ENCODE measurements at regions not wholly inside any gene's neighbourhood (a gene's known extent, or its start where the extent isn't known, plus 50 kb on each side); places are given as distances from the start of the nearest gene placed in this dataset.

- TF ChIP-seq TAF1 (IDR thresholded peaks at IDR 0.05; ENCODE audit: low read depth), result no peak
- no peak for TF ChIP-seq EP300 (IDR thresholded peaks at IDR 0.05; ENCODE audit: borderline replicate concordance)
- TF ChIP-seq CEBPB (IDR thresholded peaks at IDR 0.05), result no peak
- TF ChIP-seq RAD21 (IDR thresholded peaks at IDR 0.05; ENCODE audit: low read depth), result no peak; the same call in 1 of the 2 replicates
- TF ChIP-seq MAX (IDR thresholded peaks at IDR 0.05), result peak; percentile 63
- 0 out of 2 replicates have a peak, but pooled peaks have one; percentile 49 for TF ChIP-seq TCF12 (IDR thresholded peaks at IDR 0.05; ENCODE audit: low read depth)
- TF ChIP-seq USF1 (IDR thresholded peaks at IDR 0.05), result no peak
- TF ChIP-seq YY1 (IDR thresholded peaks at IDR 0.05; ENCODE audit: low read depth), result no peak
- TF ChIP-seq ZBTB7A (IDR thresholded peaks at IDR 0.05; ENCODE audit: low read depth), result no peak
- TF ChIP-seq FOXM1 (IDR thresholded peaks at IDR 0.05; ENCODE audit: borderline replicate concordance, low read depth), result no peak
- TF ChIP-seq TEAD4 (IDR thresholded peaks at IDR 0.05), result no peak
- TF ChIP-seq, protein P1, sequence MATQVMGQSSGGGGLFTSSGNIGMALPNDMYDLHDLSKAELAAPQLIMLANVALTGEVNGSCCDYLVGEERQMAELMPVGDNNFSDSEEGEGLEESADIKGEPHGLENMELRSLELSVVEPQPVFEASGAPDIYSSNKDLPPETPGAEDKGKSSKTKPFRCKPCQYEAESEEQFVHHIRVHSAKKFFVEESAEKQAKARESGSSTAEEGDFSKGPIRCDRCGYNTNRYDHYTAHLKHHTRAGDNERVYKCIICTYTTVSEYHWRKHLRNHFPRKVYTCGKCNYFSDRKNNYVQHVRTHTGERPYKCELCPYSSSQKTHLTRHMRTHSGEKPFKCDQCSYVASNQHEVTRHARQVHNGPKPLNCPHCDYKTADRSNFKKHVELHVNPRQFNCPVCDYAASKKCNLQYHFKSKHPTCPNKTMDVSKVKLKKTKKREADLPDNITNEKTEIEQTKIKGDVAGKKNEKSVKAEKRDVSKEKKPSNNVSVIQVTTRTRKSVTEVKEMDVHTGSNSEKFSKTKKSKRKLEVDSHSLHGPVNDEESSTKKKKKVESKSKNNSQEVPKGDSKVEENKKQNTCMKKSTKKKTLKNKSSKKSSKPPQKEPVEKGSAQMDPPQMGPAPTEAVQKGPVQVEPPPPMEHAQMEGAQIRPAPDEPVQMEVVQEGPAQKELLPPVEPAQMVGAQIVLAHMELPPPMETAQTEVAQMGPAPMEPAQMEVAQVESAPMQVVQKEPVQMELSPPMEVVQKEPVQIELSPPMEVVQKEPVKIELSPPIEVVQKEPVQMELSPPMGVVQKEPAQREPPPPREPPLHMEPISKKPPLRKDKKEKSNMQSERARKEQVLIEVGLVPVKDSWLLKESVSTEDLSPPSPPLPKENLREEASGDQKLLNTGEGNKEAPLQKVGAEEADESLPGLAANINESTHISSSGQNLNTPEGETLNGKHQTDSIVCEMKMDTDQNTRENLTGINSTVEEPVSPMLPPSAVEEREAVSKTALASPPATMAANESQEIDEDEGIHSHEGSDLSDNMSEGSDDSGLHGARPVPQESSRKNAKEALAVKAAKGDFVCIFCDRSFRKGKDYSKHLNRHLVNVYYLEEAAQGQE (IDR thresholded peaks at IDR 0.05; ENCODE audit: low read depth), result no peak
- no peak for TF ChIP-seq EGR1 (IDR thresholded peaks at IDR 0.05)
Observed at GRCh38 chr9:115198001-115198400, 80.0 kb upstream of the TNC start.
